ENCODE measurements at regions not wholly inside any gene's neighbourhood (a gene's known extent, or its start where the extent isn't known, plus 50 kb on each side); places are given as distances from the start of the nearest gene placed in this dataset.

- no peak for TF ChIP-seq CTCF (IDR thresholded peaks at IDR 0.05; ENCODE audit: insufficient read depth, low read depth, low read length)
- no peaks in the 10 kb centered on the region for H3K27me3 ChIP-seq (ENCODE audit: control insufficient read depth, insufficient read depth, low read length)
- ChIA-PET CTCF (no interaction called here), POLR2A (no interaction called here)
- H3K4me3 ChIP-seq (ENCODE audit: low read depth, low read length) = no peak overlapping the region
- DNase-seq (ENCODE audit: low read depth) = no peak
- no peaks in the 10 kb centered on the region for H3K36me3 ChIP-seq (ENCODE audit: control insufficient read depth, insufficient read depth, low read length)
These were observed 507.7 kb downstream of the FAM181B start for GRCh38 chr11:82225930-82226329.

- Histone ChIP-seq H3K36me3 (ENCODE audit: control insufficient read depth, insufficient read depth, low read length) (no peaks in the 10 kb centered on the region), H3K27me3 (ENCODE audit: control insufficient read depth, insufficient read depth, low read length) (no peaks in the 10 kb centered on the region), H3K4me3 (ENCODE audit: low read depth, low read length) (no peak overlapping the region)
- no peak for TF ChIP-seq CTCF (IDR thresholded peaks at IDR 0.05; ENCODE audit: insufficient read depth, low read depth, low read length)
- no peak for DNase-seq (ENCODE audit: low read depth)
- POLR2A ChIA-PET = no interaction called here
- CTCF ChIA-PET = no interaction called here
These were observed 508.2 kb downstream of the FAM181B start for GRCh38 chr11:82225502-82225901.

- no peak for TF ChIP-seq CTCF (IDR thresholded peaks at IDR 0.05; ENCODE audit: insufficient read depth, low read depth, low read length)
- DNase-seq (ENCODE audit: low read depth) = no peak
- CTCF ChIA-PET = no interaction called here
- POLR2A ChIA-PET = no interaction called here
- H3K27me3 ChIP-seq (ENCODE audit: control insufficient read depth, insufficient read depth, low read length) = no peaks in the 10 kb centered on the region
- H3K4me3 ChIP-seq (ENCODE audit: low read depth, low read length) = no peak overlapping the region
- H3K36me3 ChIP-seq (ENCODE audit: control insufficient read depth, insufficient read depth, low read length) = no peaks in the 10 kb centered on the region
These were observed 516.6 kb downstream of the FAM181B start for GRCh38 chr11:82216927-82217570.

- Histone ChIP-seq H3K36me3 (ENCODE audit: control insufficient read depth, insufficient read depth, low read length) (no peaks in the 10 kb centered on the region), H3K4me3 (ENCODE audit: low read depth, low read length) (no peak overlapping the region), H3K27me3 (ENCODE audit: control insufficient read depth, insufficient read depth, low read length) (no peaks in the 10 kb centered on the region)
- no peak for DNase-seq (ENCODE audit: low read depth)
- ChIA-PET POLR2A (no interaction called here), CTCF (no interaction called here)
- no peak for TF ChIP-seq CTCF (IDR thresholded peaks at IDR 0.05; ENCODE audit: insufficient read depth, low read depth, low read length)
These were observed 523.7 kb downstream of the FAM181B start for GRCh38 chr11:82210011-82210410.

- POLR2A ChIA-PET = no interaction called here
- no peaks in the 10 kb centered on the region for H3K36me3 ChIP-seq (ENCODE audit: control insufficient read depth, insufficient read depth, low read length)
- TF ChIP-seq CTCF (IDR thresholded peaks at IDR 0.05; ENCODE audit: insufficient read depth, low read depth, low read length) = no peak
- CTCF ChIA-PET = no interaction called here
- H3K4me3 ChIP-seq (ENCODE audit: low read depth, low read length) = no peak overlapping the region
- DNase-seq (ENCODE audit: low read depth) = no peak
- no peaks in the 10 kb centered on the region for H3K27me3 ChIP-seq (ENCODE audit: control insufficient read depth, insufficient read depth, low read length)
These were observed 538.4 kb downstream of the FAM181B start for GRCh38 chr11:82195283-82195682.
